ENCODE measurements at regions not wholly inside any gene's neighbourhood (a gene's known extent, or its start where the extent isn't known, plus 50 kb on each side); places are given as distances from the start of the nearest gene placed in this dataset.
"Not testable (repeated sequence)": the region's sequence is repeated elsewhere in the genome, so short reads cannot be mapped to it uniquely, and the experiment has no call there.

DNA sequence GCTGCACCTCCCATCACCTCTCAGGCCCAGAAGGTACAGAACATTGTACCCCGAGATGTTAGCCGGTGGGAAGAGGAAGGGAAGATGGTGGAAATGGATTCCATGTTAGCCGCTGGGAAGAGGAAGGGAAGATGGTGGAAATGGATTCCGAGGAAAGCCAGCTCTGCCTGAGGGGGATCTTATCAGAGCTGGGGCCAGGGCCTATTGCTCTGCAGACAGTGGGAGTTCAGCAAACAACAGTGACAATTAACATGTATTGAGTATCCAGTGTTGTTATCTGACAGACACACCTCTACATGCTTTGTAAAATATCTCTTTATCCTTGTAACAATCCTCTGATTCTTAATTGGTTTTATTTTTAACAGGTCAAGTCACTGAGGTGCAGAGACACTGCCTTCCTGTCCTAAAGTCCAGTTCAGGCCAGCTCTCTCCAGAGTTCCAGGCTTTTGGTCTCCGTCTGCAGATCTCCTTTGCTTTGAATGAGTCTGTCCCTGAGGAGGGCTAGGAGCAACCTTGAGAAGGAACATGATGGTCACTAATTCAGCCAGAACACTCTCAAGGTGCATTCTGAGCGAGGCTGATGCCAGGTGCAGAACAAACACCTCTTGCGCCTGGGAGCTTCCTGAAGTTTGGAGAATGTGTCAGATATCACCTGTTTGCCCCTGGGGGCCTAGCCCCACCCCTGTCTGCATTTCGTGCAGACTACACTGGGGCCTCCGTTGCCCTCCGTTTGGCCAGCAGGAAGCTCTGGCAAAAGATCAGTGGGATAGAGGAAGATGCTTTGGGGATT, 82.4 kb upstream of the PODXL start:
- DNase-seq (ENCODE audit: low spot score), result no peak

DNA sequence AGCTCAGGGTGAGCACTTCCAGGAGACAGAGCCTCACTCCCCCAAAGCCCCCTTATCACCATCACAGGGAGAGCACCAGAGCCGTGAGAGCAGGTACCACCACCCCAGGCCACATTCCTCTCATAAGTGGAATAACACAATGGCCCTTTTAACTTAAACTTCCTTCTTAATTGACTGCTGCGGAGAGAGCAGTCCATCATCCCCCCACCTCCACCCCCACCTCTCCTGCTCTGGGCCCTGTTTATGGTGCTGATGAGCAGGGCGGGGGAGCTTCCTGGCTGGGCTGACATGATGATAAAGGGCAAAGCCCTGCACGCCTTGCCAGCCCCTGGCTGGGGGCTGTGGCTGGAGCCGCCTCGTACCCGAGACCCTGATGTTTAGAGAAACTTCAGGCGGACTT, 81.4 kb upstream of the PODXL start:
- DNase-seq (ENCODE audit: low spot score), result no peak

DNA sequence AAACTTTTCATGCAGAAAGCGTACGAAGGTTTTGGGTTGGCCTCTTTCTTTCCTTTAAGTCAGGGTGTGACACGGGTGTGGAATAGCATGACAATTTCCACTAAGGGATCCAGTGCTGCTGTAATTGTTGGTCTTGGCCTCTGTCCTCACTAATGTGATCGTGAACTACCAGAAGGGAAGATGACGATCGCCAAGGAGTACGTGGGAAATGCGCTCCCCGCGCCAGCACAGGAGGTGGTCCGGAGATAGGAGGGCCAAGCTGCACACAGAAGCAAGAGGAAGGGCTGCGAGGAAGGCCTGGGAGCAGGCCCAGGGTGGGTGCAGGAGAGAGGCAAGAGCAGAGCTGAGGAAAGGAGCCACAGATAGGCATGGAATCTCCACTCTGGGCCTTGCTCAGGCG, 79.7 kb upstream of the PODXL start:
- no peak for DNase-seq (ENCODE audit: low spot score)

DNA sequence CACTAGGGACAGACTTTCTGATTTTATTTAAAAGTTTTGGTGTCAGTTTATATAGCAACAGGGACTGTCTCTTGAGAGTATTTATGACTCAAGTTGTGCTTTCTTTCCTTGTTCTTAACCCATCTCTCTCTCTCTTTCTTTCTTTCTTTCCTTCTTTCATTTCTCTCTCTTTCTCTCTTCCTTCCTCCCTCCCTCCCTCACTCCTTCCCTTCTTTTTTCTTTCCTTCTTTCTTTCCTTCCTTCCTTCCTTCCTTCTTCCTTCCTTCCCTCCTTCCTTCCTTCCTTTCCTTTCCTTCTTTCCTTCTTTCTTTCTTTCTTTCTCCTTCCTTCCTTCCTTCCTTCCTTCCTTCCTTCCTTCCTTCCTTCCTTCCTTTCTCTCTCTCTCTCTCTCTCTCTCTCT, 77.8 kb upstream of the PODXL start:
- not testable (repeated sequence) for DNase-seq (ENCODE audit: low spot score)

DNA sequence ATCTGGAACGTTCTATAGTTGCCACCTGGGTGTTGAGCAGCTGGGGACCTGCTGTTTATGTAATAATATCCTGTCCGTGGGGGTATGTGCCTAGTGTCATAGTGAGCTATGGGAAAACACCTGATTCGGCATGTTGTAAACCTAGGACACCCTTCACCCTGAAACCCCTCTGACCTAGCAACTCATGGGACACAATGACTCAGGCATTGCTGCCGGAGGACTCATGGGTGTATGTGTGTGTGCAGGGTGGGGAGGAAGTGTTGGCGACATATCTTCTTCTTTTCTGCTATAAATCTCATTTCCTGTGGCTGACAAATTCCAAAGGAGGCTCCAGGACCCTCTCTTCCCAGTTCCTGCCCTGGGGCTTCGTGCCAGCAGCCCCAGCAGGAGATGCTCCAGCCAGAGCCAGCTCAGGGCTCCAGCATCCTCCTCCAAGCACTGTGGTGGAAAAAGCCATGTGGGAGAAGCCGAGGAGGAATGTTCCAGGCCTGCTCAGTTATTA, 77.0 kb upstream of the PODXL start:
- no peak for DNase-seq (ENCODE audit: low spot score)

DNA sequence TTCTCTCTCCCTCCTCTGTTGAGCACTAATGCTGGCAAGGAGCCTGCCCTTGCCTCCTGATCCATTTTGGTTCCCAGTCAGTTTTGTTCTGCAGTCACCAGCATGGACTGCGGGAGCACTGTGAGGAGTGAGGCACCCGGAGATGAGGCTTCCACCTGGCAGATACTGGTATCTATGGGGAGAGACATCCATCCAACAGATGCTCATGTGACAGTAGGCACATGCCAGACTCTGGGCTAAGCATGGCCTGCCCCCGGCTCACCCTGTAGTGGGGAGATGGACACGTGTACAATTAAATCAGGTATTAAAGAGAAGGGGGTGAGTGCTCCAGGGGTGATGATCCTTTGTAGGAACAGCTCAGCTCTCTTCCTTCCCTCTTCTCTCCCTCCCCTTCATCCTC, 74.0 kb upstream of the PODXL start:
- DNase-seq (ENCODE audit: low spot score), result no peak

DNA sequence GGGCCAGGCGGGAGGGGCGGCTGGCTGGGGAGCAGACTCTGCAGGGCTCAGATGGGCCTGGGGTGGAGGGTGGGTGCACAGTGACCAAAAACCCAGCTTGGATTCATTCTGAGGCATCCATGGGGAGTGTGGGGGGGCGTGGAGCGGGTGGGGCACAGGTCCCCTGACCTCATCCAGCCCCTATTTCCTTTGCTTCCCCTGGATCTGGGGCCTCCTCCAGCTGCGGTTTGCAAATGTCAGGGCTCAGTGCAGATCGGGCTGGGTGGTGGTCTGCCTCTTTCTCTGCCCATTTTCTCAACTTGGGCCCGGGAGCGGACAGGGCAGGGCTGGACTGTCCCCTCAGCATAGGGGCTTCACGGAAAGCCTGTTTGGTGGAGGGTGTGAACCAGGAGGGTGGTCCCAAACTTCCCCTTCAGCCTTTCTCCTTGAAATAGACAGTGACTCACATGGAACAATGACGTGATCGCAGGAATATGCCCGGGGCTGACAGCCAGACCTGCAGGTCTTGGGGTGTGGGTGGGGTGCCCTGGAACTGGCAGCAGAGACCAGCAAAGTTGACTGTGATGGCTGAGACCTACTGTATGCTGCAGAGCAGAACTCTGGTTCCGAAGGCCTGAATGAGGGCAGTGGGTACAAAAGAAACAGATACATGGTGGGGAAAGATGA, 72.9 kb upstream of the PODXL start:
- DNase-seq (ENCODE audit: low spot score), result no peak

DNA sequence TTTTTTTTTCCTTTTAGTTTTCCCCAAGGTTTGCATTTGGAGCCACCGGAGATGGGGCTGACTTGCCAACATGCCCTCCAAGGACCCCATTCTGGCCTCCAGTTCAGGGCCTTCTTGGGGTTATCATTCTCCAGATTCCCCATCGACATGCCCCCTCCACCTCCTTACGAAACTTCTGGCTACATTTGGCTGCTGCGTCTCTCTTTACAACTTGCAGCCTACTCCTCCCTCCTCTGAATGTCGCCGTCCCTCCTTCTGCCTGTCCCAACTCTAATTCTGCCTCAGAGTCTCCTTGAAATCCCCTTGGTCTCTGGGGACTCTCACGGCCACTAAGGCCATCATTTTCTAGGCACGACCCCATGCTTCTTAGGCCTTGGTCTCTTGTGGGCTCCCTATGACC, 72.2 kb upstream of the PODXL start:
- DNase-seq (ENCODE audit: low spot score), result no peak

DNA sequence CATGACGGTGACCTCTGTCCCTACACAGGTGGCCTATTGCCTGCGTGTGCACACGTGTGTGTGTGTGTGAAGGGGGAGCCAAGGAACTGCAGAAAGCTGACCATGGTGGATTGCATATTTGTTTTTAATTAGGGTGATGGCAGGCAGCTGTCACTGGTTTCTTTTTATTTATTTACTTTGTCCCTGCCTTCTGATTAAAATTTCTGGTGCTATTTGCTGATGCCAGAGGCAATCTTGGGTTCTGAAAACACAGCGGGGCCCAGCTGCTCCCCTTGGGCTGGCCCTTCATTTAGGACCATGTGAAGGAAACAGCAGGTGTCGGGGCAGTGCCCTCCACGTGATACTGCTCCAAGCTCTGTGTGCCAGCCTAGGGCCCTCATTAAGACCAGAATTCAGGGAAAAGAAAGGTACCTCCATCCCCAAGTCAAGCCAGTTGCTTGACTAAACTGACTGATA, 71.3 kb upstream of the PODXL start:
- no peak for DNase-seq (ENCODE audit: low spot score)

DNA sequence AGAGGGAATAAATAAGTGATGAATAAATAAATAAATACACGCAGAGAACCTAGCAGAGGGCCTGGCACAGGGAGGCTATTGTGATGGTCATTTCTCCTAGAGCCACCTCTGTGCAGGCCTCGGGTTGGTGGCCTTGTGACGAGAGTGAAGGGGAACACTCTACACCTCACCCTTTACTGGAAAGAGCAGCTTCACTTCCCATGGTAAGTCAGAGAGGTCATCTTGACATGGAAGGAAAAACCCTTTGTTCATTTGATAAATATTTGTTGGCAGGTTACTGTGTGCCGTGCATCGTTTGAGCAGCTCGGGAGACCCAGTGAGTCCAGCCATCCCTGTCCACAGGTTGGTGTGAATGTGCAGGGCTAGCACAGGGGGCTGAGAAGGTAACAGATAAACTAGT, 70.2 kb upstream of the PODXL start:
- DNase-seq (ENCODE audit: low spot score), result no peak

DNA sequence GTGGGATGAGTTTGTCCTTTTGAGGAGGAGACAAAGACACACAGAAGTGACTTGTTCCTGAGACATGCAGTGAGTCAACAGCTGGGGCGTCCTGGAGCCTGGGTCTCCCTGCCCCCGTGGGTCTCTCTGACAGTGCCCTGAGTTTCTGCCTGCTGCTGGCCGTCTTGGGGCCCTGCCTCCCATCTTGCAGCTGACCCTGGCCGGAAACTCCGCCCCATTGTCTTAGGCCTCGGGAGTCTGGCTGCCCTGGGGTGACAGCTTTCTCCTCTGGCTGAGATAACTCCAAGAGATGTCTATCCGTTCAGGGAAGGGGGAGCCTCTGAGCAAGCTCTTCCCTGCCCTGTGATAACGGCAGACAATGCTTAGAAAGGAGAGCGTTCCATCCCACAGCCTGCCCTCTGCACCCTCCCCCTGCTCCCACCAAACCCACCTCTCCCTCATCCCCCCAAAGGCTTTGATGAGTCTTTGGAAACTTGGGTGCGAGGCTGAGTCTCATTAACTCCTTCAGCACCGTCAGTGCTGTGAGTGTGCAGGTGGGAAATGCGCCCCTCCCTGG, 69.5 kb upstream of the PODXL start:
- no peak for DNase-seq (ENCODE audit: low spot score)

DNA sequence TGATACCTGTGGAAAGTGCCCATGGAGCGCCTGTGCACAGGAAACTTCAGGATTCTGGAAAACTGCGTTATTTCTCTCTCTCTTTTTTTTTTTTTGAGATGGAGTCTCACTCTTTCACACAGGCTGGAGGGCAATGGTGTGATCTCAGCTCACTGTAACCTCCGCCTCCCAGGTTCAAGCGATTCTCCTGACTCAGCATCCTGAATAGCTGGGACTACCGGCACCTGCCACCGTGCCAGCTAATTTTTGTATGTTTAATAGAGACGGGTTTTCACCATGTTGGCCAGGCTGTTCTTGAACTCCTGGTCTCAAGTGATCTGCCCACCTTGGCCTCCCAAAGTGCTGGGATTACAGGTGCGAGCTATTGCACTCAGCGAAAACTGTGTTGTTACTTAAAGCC, 68.9 kb upstream of the PODXL start:
- not testable (repeated sequence) for DNase-seq (ENCODE audit: low spot score)

DNA sequence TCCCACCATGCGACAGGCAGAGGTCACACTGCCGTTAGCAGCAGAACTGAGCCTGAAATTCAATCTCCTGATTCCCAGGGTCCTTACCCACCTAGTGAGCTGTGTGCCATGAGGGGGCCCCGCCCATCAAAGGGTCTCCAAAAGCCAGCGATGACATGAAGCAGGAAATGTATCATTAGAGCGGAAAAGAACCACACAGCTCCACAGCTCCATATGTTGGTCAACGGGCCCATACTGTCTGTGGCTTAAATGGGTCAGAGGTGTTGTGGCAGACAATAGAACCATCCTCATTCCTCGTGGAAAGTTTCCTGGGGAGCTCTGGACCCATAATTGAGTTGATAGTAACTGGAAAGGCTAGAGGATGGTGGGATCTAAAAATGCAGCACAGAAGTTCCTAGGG, 68.1 kb upstream of the PODXL start:
- no peak for DNase-seq (ENCODE audit: low spot score)

DNA sequence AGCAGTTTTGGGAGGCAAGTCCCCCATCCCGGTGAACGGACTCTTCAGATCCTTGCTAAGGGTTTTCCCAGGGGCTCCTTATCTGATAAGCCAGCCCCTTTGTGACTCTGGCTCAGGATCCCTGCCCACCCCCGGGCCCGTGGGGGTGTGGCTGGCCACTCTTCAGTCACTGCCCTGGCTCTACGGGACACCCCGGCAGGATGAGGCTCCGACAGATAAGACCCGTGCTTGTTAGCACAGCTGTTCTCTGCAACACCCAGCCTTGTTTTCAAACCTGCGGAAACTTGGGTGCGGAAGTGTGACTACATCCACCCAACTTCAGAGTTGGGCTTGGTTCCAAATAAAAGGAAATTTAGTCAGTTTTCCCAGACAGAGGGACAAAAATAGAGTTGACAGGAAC, 66.7 kb upstream of the PODXL start:
- no peak for DNase-seq (ENCODE audit: low spot score)

DNA sequence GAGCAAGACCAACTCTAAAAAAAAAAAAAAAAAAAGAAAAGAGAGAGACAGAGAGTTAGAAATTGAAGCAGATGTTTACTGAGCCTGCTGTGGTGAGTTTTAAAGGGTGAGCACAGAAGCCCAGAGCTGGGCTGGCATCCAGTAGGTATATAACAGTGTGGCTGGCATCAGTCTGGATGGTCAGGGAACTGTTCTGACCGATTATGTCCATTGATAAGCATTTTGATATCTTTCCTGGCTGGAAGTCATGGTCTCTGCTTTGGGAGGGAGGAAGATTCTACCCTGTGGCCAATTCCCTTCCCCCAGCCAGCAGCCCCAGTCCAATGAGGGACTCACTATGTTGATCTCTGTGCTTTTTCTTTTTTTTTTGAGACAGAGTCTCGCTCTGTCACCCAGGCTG, 65.2 kb upstream of the PODXL start:
- DNase-seq (ENCODE audit: low spot score), result no peak

DNA sequence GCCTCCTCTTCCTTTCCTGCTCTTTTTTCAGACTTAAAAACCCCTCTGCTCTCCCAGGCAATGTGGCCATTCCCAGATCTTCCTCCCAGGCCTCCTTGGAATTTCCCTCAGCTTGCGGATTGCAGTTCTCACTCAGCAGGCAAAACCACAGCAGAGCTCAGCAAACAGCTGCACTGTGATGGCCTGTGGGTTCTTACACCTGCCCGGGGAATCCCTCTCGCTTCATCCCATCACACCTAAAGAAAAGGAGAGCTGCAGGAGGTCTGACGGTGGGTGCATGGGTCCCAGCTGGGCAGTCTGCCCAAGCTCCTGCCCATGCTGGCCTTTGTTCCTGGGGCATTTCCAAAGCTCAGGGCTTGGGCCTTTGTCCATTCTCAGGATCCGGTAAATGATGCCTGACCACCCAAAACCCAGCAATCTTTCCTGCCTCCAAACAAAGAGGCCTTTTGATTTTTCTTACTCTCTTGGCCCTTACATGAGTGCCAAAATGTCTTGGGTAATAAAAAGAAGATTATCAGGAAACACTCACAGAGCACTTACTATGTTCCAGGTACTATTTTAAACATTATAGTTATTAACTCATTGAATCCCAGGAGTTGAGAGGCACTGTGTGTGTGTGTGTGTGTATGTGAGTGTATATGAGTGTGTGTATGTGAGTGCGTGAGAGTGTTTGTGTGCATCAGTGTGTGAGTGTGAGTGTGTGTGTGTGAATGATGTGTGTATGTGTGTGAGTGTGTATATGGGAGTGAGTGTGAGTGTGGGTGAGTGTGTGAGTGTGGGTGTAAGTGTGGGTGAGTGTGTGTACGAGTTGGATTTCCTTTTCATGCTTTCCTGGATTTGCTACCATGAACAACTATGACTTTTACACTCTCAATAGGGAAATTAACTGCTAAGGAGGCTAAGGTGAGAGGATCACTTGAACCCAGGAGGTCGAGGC, 64.5 kb upstream of the PODXL start:
- DNase-seq (ENCODE audit: low spot score), result no peak

DNA sequence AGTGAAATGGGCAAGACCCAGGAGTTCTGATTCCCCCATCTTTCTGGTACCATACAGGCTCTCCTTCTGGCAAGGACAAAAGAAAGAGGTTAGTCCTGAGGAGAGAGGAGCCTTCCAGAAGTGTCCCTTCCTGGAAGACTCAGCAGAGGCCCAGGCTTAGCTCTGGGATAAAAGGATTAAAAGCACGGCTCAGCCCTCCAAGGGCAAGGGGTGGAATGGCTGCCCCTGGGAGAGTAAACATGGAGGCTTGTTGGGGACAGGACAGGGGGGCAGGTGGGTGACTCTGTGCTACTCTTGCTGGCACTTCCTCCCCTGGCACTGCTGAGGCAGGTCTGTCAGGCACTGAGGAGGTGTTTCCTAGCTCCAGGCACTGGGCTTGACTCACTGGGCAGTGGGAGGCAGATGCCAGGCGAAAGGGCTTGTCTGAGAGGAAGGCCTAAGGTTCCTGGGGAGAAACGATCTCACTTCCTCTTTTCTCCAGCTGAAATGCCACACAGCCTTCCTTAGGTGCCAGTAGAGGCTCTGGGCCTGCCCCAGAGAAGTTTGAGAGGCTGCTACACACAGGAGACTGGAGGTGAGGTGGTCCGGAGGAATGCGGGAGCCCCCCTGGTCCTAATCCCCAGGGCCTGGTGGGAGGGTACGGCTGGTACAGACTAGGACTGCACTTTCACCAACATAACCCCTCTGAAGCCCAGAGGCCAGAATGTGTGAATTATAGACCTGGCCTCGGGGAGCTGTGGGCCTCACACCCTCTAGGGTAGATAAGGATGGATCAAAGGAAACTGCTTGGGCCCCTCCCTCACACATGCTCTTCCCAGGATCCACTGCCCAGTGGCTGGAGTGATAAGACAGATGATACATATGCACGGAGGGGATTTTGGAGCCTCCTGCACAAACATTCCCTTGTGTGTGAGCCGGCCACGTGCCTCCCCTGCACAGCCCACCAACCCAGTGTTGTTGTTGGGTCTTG, 63.2 kb upstream of the PODXL start:
- DNase-seq (ENCODE audit: low spot score), result no peak

DNA sequence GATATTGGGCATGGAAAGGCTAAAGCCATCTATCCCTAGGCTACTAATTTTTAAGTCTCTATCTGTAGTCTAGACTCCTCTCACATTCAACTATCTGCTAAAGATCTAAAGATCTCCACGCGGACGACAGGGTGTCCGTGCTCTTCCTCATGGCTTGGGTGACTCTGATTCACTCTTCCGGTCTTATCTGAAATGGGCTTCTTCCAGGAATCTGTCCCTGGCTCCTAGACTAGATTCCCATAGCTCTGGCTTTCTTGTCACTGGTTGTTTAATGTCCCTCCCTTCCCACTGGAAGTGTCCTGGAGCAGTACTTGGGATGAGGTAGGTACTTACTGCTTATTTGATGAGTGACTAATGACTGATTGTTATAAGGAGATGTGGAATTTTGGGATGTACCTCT, 62.0 kb upstream of the PODXL start:
- DNase-seq (ENCODE audit: low spot score), result no peak

DNA sequence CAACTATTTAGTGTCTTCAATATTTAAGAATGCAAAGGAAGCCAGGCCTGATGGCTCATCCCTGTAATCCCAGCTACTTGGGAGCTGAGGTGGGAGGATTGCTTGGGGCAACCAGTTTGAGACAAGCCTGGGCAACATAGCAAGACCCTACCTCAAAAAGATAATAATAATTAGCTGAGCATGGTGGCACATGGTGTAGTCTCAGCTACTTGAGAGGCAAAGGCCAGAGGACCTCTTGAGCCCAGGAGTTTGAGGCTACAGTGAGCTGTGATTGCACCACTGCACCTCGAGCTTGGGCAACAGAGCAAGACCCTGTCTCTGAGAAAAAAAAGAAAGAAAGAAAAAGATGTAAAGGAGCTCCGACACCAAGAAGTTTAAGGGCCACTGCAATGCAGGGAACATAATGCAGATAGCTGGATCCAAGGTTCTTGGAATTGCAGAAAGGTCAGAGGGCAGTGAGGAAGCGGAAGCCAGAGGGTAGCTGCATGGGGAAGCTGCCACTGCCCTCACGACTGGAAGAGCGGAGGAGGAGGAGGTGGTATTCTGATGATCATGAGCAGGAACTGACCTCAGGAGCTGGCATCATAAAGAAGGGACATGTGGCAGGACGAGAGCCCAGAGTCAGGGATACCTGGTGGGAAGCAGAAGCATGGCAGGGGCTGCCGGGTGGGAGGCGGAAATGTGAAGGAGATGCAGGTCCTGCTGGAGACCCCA, 60.2 kb upstream of the PODXL start:
- no peak for DNase-seq (ENCODE audit: low spot score)

DNA sequence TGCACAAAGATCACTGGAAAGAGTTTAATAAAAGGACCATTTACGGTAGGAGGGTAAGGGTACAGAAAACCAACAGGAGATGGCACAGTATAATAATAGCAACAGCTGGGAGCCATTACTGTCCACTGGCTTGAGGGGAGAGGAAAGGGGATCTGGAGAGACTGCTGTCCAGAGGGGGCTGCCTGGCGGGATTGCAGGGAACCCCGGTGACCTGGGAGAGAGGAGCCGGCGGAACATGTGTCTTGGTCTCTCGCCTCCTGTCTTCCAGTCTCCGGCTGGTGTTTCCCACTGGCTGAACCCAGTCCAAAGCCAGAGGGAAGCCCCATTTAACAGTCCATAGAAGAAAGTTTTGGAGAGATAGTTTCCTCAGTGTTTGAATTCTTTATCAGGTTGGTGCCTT, 57.5 kb upstream of the PODXL start:
- no peak for DNase-seq (ENCODE audit: low spot score)
